ENCODE measurements at regions not wholly inside any gene's neighbourhood (a gene's known extent, or its start where the extent isn't known, plus 50 kb on each side); places are given as distances from the start of the nearest gene placed in this dataset.

DNA sequence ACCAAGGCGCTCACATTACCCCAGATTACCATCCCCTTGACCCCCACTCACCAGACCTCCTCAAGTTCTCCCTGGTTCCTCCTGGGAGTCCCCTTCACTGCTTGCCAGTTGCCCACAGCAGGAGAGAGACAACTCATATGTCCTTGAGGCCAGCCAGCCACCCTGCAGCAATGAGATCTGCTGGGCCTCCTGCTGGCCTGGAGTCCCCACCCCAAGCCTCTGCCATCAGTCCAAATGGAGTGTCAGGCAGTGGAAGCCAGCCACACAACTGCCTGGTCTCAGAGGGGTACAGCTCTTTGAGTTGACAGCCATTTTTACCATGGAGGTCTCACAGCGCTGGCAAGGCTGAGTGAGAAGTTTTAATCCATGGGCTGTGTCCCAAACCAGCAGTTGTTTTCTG is 53.0 kb upstream of the EXOC4 start:
- intact Hi-C loops (cut with micrococcal nuclease) (no loop called here), dilution Hi-C loops (cut with MboI; ENCODE audit: extremely low pct_ligation_motif_present, low sequenced_read_pairs) (no loop called here)
- Histone ChIP-seq H3K36me3 (ENCODE audit: control insufficient read depth in 2 of 2, extremely low read depth in 1 of 2, insufficient read depth in 2 of 2, low read length in 2 of 2) (no peaks in the 10 kb centered on the region), H3K4me2 (ENCODE audit: insufficient read depth, low read length) (no peak overlapping the region), H2AFZ (ENCODE audit: low read depth, low read length) (no peak overlapping the region), H3K9me3 (replicated peaks; ENCODE audit: control insufficient read depth, insufficient read depth, low read length) (no peaks in the 10 kb centered on the region), H3K79me2 (ENCODE audit: control insufficient read depth, insufficient read depth, low read length) (no peaks in the 10 kb centered on the region), H3K4me1 (ENCODE audit: control insufficient read depth, extremely low read depth, insufficient read depth, low read length) (no peaks in the 10 kb centered on the region), H3K9me1 (replicated peaks; ENCODE audit: control insufficient read depth, extremely low read depth, insufficient read depth, low read length) (no peaks in the 10 kb centered on the region), H3K27ac (ENCODE audit: insufficient read depth, low read depth, low read length) (no peak overlapping the region), H4K20me1 (replicated peaks; ENCODE audit: control insufficient read depth, extremely low read depth, insufficient read depth, low read length) (no peaks in the 10 kb centered on the region), H3K4me3 (replicated peaks in 1 of 3; ENCODE audit: insufficient read depth in 1 of 3, low read depth in 1 of 3, low read length in 3 of 3) (no peak overlapping the region), H3K27me3 (ENCODE audit: control insufficient read depth in 2 of 2, insufficient read depth in 2 of 2, low read length in 2 of 2) (peaks cover 9% of the 10 kb centered on the region in 2 experiments), H3K9ac (replicated peaks; ENCODE audit: extremely low read depth, insufficient read depth, low read length) (no peak overlapping the region)
- BruUV-seq (replicated peaks): no TSS peak
- DNase-seq (ENCODE audit: low read depth, low spot score): no peak
- CTCF ChIA-PET: no interaction called here
- no peak for FAIRE-seq
- POLR2A ChIA-PET: no interaction called here
- TF ChIP-seq GATA2 (IDR thresholded peaks at IDR 0.05; ENCODE audit: insufficient read depth, insufficient read length, low read depth, low read length) (no peak), POLR2AphosphoS5 (IDR thresholded peaks at IDR 0.05; ENCODE audit: insufficient read depth, low read depth, low read length) (no peak), JUN (IDR thresholded peaks at IDR 0.05; ENCODE audit: borderline replicate concordance, insufficient read depth, insufficient read length, low read depth) (no peak), MYC (IDR thresholded peaks at IDR 0.05; ENCODE audit: low read depth, low read length) (no peak), MAX (IDR thresholded peaks at IDR 0.05; ENCODE audit: insufficient read depth, insufficient read length) (no peak), FOS (IDR thresholded peaks at IDR 0.05; ENCODE audit: borderline replicate concordance, insufficient read depth, low read length) (no peak), EZH2 (IDR thresholded peaks at IDR 0.05; ENCODE audit: borderline replicate concordance, low read depth, low read length, severe bottlenecking) (no peak), POLR2A (IDR thresholded peaks at IDR 0.05; ENCODE audit: low read depth, low read length) (no peak)
- TF ChIP-seq, protein P1, sequence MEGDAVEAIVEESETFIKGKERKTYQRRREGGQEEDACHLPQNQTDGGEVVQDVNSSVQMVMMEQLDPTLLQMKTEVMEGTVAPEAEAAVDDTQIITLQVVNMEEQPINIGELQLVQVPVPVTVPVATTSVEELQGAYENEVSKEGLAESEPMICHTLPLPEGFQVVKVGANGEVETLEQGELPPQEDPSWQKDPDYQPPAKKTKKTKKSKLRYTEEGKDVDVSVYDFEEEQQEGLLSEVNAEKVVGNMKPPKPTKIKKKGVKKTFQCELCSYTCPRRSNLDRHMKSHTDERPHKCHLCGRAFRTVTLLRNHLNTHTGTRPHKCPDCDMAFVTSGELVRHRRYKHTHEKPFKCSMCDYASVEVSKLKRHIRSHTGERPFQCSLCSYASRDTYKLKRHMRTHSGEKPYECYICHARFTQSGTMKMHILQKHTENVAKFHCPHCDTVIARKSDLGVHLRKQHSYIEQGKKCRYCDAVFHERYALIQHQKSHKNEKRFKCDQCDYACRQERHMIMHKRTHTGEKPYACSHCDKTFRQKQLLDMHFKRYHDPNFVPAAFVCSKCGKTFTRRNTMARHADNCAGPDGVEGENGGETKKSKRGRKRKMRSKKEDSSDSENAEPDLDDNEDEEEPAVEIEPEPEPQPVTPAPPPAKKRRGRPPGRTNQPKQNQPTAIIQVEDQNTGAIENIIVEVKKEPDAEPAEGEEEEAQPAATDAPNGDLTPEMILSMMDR (IDR thresholded peaks at IDR 0.05; ENCODE audit: extremely low read depth in 1 of 2, insufficient read depth in 1 of 2, low read depth in 1 of 2, low read length in 2 of 2): no peak
